ENCODE measurements at regions not wholly inside any gene's neighbourhood (a gene's known extent, or its start where the extent isn't known, plus 50 kb on each side); places are given as distances from the start of the nearest gene placed in this dataset.

DNA sequence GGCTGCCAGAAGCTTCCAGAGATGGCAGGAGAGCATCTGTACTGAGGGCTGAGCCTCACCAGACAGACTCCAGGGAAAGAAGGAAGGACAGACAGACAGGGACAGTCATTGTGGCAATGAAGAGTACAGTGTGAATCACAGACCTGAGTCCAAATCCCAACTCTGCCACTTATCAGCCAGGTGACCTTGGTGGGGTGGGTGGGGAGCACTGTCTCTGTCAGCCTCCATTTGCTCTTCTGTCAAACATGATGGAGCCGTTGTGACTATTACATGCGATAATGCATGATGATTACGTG is 85.9 kb upstream of the FSTL4 start:
- Histone ChIP-seq H3K4me1 (ENCODE audit: insufficient read depth, low read length) (no peaks in the 10 kb centered on the region), H3K36me3 (ENCODE audit: insufficient read depth, low read length) (no peaks in the 10 kb centered on the region), H3K27me3 (ENCODE audit: control insufficient read depth in 1 of 2, insufficient read depth in 2 of 2, low read length in 2 of 2) (peaks cover 0 to 2% of the 10 kb centered on the region in 2 experiments), H3K27ac (ENCODE audit: low read depth in 1 of 2, low read length in 2 of 2) (no peak overlapping the region), H3K9me3 (ENCODE audit: control insufficient read depth in 1 of 2, insufficient read depth in 1 of 2, low read length in 2 of 2) (no peaks in the 10 kb centered on the region), H3K4me3 (ENCODE audit: low read length) (no peak overlapping the region)
- Mint-ChIP-seq H3K4me1 (ENCODE audit: low read depth) (peaks cover 5% of the 10 kb centered on the region), H3K4me3 (no peak overlapping the region), H3K36me3 (ENCODE audit: low read depth) (no peaks in the 10 kb centered on the region), H3K27me3 (no peaks in the 10 kb centered on the region), H3K9me3 (no peaks in the 10 kb centered on the region), H3K27ac (no peak overlapping the region)
- ChIA-PET CTCF (no interaction called here), POLR2A (no interaction called here)
- no peak for TF ChIP-seq CTCF (IDR thresholded peaks at IDR 0.05)
- intact Hi-C loops (cut with DNase I, micrococcal nuclease): no loop called here
- ATAC-seq (ENCODE audit: poor library complexity): no peak
- DNase-seq: no peak

DNA sequence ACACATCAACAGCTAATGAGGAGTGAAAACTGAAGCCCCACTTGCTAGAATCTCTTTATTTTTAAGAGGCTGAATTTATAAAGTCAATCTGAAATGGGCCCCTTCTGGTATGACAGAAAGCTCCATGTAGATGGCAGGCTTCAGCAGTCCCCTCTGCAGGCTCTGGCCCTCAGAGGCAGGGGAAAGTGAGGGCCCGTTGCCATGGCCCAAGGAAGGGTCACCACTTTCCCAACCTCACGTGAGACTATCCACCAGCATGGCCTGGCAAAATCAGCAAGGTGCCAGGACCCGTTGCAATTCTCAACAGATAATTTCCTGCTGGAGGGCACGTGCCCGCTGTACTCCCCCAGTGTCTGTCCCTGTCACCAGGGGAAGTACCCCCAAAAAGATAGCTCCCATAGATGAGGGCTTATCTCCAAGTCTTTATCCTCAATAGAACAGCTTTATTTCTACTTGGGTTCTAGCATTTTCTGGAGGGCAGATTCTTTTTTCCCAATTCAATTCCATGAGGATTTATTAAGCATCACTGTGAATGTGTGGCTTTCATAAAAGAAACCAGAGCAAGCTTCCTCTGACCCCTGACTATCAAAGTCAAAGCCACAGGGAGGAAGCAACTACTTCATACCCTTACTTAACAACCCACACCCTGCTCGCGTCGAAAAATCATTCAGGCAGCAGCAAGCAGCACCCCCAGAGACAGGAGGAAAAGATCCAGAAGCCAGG is 85.4 kb upstream of the FSTL4 start:
- H3K27me3 ChIP-seq (ENCODE audit: control insufficient read depth in 1 of 2, insufficient read depth in 2 of 2, low read length in 2 of 2): peaks cover 0 to 2% of the 10 kb centered on the region in 2 experiments
- Mint-ChIP-seq H3K27ac (no peak overlapping the region), H3K36me3 (ENCODE audit: low read depth) (no peaks in the 10 kb centered on the region), H3K4me1 (ENCODE audit: low read depth) (peaks cover 5% of the 10 kb centered on the region), H3K4me3 (no peak overlapping the region), H3K27me3 (no peaks in the 10 kb centered on the region), H3K9me3 (no peaks in the 10 kb centered on the region)
- no peaks in the 10 kb centered on the region for H3K4me1 ChIP-seq (ENCODE audit: insufficient read depth, low read length)
- H3K9me3 ChIP-seq (ENCODE audit: control insufficient read depth in 1 of 2, insufficient read depth in 1 of 2, low read length in 2 of 2): no peaks in the 10 kb centered on the region
- ChIA-PET POLR2A (no interaction called here), CTCF (no interaction called here)
- no peak overlapping the region for H3K4me3 ChIP-seq (ENCODE audit: low read length)
- DNase-seq (no peak), ATAC-seq (ENCODE audit: poor library complexity) (no peak)
- no peak overlapping the region for H3K27ac ChIP-seq (ENCODE audit: low read depth in 1 of 2, low read length in 2 of 2)
- intact Hi-C loops (cut with DNase I, micrococcal nuclease): no loop called here
- no peak for TF ChIP-seq CTCF (IDR thresholded peaks at IDR 0.05)
- no peaks in the 10 kb centered on the region for H3K36me3 ChIP-seq (ENCODE audit: insufficient read depth, low read length)

DNA sequence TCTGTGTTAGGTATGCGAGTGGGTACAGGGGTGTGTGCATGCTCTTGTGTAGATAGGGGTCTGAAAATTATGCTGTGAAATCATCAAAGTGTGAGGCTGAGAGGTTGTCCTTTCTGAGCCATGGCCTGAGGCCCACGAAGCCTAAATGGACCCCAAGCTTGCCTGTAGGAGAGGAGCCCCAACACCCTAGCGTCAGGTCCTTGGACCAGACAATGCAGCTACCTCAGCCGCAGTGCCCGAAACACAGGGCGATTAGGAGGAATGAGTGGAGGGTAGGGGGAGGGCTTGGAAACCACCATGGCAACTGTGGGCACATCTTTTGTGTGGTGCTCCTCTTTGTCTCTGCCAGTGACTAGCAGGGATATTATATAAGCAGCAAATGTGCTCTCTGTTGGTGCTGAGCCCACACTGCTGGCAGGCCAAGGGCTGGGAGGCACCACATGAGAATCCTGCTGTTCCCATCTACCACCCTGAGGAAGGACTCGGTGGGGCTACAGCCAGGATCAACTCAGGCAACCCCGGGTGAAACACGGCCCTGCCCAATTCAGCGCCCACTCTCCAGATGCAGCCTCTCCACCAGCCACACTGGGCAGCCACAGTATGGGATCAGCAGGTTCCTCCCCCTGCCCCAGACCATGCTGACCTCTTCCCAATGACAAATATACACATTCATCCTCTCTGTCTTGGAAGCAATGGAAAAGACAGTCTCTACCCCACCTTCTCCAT is 84.6 kb upstream of the FSTL4 start:
- CTCF ChIA-PET: no interaction called here
- no peak for DNase-seq
- peaks cover 5% of the 10 kb centered on the region for H3K4me1 Mint-ChIP-seq (ENCODE audit: low read depth)

More for the DNA sequence above, 84.6 kb upstream of the FSTL4 start:
- Histone ChIP-seq H3K9me3 (ENCODE audit: control insufficient read depth in 1 of 2, insufficient read depth in 1 of 2, low read length in 2 of 2) (no peaks in the 10 kb centered on the region), H3K4me3 (ENCODE audit: low read length) (no peak overlapping the region), H3K4me1 (ENCODE audit: insufficient read depth, low read length) (no peaks in the 10 kb centered on the region), H3K36me3 (ENCODE audit: insufficient read depth, low read length) (no peaks in the 10 kb centered on the region), H3K27me3 (ENCODE audit: control insufficient read depth in 1 of 2, insufficient read depth in 2 of 2, low read length in 2 of 2) (peaks cover 0 to 2% of the 10 kb centered on the region in 2 experiments), H3K27ac (ENCODE audit: low read depth in 1 of 2, low read length in 2 of 2) (no peak overlapping the region)
- no peak overlapping the region for H3K27ac Mint-ChIP-seq
- TF ChIP-seq CTCF (IDR thresholded peaks at IDR 0.05): no peak
- H3K4me3 Mint-ChIP-seq: no peak overlapping the region
- no peak for ATAC-seq (ENCODE audit: poor library complexity)
- H3K27me3 Mint-ChIP-seq: no peaks in the 10 kb centered on the region
- POLR2A ChIA-PET: no interaction called here
- intact Hi-C loops (cut with DNase I, micrococcal nuclease): no loop called here
- H3K9me3 Mint-ChIP-seq: no peaks in the 10 kb centered on the region
- H3K36me3 Mint-ChIP-seq (ENCODE audit: low read depth): no peaks in the 10 kb centered on the region
